ENCODE measurements at regions not wholly inside any gene's neighbourhood (a gene's known extent, or its start where the extent isn't known, plus 50 kb on each side); places are given as distances from the start of the nearest gene placed in this dataset.

DNA sequence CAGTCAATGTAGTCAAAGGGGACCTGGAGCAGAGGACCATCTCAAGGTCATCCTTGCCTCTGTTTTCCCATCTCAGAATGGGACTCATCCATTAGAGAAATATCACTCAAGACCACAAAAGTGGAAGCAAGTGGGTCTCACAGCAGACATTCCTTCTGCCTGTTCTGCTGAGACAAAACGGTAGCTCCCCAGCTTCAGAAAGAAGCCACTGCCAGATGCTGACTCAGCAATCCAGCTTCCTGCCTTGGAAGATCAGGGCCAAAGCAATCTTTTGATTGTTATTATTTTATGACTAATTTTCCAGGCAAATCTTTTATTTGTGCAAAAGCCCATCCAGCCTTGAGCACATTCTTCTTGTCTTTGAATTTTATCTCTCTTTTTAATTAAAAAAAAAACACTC is 86.8 kb downstream of the CCT6B start:
- DNase-seq: peak; percentile 17

DNA sequence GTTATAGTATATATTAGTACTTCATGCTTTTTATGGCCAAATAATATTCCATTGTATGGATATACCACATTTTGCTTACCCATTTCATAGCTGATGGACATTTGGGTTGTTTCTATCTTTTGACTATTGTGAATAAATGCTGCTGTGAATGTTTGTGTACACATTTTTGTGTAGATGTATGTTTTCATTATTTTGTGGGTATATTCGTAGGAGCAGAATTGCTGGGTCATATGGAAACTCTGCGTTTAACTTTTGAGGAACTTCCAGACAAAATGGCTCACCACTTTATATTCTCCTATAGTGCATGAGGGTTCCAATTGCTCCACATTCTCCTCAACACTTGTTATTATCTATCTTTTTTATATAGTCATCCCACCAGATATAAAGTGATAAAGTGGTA is 88.6 kb downstream of the CCT6B start:
- DNase-seq: no peak

DNA sequence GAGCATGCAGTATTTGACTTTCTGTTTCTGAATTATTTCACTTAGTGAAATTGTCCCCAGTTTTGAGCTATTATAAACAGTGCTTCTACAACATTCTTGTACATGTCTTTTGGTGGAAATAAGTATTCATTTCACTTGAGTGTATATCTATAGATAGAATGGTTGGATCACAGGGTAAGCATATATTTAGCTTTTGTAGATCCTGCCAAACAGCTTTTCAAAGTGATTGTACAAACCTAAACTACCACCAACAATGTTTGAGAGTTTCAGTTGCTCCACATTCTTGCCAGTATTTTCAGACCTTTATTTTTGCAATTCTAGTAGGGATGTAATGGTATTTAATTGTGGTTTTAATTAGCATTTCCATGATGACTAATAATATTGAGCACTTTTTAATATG is 91.6 kb downstream of the CCT6B start:
- DNase-seq: no peak

DNA sequence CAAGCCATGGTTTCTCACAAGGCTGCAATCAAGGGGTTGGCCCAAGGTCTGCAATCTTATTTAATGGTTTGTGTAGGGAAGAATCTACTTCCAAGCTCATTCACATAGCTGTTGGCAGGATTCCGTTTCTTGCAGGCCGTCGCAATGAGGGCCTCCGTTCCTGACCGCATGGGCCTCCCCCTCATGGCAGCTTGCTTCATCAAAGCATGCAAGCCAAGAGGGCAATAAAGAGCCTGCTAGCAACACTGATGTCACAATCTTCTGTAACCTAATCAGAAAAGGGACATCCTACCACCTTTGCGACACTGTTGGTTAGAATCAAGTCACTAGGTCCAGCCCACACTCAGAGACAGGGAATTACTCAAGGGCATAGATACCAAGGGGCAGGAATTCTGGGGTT is 95.5 kb downstream of the CCT6B start:
- no peak for DNase-seq

DNA sequence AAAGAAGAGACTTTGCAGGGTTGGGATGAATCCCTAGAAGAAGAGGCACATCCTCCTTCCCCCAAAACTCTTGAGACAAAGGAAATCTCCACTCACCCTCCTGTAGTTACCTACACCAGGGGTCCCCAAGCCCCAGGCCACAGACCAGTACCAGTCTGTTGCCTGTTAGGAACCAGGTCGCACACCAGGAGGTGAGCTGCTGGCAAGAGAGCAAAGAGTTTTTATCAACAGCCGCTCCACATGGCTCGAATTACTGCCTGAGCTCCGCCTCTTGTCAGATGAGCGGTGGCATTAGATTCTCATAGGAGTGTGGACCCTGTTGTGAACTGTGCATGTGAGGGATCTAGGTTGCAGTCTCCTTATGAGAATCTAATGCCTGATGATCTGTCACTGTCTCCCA is 98.9 kb downstream of the CCT6B start:
- peak; percentile 21 for DNase-seq

DNA sequence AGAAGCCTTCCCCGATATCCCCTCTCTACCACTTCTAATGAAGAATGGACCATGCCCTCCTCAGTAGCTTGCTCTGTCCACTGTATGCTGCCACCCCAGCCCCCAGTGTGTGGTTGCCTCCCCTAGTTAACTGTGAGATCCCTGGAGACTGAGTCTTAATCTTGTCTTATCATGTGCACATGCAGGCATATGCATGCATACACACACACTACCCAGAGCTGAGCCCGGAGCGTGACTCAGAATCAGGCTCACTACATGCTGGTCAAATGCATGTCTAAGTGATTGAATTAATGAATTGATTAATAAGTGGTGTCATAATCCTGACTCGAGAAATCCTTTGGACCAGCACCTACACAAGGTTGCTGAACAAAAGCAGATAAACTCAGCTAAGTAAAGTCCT is 99.4 kb downstream of the CCT6B start:
- peak; percentile 24 for DNase-seq

DNA sequence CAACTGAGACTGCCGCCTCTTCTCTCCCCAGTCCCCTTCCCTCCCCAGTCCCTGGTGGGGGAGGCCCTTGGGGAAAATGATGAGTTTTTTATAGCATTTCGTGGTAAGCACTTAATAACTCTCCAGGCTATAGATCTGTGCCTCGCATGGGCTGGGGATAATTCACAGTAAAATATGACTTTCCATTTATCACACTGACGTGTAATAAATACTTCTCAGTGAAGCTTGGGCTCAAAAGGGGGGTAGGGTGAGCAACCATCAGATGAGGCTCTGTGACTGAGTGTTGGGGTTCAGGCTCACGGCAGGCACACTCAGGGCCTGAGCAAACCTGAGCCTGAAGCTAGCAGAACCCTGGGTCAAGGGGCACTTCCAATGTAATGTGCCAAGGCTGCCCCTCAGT is 101.6 kb downstream of the CCT6B start:
- DNase-seq: no peak

DNA sequence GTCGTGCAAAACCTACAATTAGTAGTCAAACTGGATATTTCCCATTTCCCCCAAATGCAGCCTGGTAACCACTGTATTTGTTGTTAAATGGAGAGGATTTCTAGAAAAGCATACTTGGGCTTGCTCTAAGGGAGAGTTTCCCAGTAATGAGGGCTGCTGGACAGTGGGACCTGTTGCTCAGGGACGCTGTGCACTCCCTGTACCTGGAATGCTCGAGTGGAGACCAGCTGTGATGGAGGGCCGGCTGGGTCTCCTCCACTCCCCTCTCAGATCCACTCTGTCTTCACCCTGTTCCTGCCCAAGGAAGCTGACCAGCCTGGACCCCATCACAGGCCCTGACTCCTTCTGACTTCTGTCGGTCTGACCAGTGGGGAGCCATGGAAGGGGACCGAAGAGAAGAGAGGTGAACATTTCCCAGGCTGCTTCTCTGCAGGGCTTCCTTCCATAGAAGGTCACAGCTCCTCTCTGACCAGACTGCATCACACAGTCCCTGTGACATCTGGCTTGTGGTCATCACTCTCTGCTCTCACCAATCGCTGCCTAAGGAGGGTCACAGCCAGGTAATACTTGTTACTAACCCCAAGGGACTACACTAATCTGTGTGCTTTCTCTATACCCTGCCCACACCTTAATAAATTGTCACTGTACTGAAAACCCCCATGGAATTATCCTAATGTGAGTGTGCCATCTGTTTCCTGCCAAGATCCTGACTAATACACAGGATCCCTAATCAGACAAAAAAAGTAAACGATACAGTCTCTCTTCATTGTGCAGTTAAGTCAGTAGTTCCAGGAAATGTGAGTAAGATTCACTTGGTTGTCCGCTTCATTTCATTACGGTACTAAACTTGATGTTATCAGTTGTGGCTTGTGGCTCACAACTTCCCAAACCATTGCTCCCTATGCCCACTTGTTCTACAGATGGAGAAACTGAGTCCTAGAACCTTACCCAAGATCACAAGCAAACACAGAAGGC is 102.4 kb downstream of the CCT6B start:
- DNase-seq: peak; percentile 37

DNA sequence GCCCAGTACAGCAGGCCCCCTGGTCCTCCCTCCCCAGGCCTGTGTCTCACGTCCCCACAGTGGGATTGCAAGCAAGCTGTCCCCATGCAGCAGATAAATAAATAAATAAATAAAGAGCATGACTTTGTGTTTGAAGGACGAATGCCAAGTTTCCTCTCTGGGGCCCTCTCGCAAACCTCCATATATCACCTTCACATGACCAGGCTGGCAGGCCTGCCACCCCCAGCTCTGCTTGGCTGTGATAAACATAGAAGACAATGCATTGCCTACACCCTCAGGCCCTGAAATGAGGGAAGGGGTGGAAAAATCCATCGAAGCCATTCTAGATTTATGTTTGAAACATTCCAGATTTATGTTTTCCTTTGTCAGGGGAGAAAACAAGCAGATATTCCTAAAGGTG is 107.3 kb downstream of the CCT6B start:
- DNase-seq: peak; percentile 28

DNA sequence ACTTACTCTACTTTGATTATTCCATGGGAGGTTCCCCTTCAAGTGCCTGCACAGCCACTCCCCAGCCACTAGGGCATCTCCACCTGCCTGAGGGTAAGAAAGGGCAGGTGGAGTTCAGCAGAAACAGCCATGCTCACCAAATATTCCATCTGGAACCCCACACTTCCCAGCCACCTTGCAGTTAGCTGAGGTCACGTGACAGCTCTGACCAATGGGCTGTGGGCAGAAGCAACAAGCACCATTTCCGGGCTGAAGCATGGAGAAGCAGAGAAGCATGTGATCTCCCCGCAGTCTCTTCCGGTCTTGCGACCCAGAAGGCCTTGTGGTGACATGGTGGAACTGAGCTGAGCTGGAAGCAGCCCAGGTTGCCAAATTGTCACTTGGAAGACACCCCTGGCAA is 108.6 kb downstream of the CCT6B start:
- peak; percentile 36 for DNase-seq

DNA sequence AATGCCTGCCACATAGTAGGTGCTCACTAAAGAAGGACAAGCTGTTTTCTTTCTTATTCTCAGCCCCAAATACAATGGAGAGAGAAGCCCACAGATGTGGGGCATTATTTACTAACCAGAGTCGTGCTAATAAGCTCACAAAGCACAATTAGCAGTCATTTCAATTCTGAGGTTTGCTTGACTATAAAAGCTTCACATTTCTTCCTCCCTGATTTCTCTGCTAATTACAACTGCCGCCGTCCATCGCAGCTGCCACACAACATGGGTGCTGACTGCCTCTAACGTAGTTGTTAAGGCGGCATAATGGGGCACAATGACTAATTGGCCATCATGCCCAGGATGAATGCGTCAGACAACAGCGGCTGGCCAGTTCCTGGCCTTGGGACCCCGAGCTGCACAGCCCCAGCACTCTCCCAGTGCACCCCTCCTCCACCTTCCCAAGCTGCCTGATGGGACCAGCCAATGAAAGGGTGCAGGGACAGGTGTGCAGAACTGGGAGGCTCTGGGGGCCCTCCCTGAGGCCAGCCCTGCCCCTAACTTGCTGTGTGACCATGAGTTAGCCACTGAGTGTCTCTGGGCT is 109.2 kb downstream of the CCT6B start:
- DNase-seq: peak; percentile 51

DNA sequence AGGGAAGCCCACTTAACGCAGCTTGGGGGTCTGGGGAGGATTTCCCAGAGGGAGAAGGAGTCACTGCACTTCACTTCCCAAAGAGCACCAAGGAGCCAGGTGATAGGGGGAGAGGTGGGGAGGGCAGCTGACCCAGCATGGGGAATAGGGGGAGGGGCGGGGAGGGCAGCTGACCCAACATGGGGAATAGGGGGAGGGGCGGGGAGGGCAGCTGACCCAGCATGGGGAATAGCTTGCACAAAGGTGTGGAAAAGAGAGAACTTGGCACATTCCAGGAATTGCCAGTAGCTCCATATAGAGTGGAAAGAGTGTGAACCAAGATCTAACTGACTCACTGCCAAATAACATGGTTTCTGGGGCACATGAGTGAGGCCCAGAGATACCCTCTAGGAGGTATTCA is 110.3 kb downstream of the CCT6B start:
- DNase-seq: peak; percentile 24

DNA sequence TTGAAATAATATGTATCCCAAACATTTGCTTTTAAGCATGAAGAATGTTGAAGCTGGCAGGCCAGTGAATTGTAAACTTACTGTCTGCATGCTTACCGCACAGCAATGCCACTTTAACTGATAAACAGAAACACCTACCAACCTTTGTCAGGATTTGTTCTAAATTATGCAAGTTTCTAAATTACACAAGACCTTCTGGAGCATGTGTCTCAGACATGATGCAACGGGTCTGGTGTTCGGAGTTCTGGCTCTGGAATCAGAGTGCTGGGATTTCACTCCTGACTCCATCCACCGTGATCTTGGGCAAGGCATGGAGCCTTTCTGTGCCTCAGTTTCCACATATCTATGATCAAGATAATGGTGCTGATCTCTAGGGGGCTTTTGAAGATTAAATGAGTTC is 111.2 kb downstream of the CCT6B start:
- no peak for DNase-seq

DNA sequence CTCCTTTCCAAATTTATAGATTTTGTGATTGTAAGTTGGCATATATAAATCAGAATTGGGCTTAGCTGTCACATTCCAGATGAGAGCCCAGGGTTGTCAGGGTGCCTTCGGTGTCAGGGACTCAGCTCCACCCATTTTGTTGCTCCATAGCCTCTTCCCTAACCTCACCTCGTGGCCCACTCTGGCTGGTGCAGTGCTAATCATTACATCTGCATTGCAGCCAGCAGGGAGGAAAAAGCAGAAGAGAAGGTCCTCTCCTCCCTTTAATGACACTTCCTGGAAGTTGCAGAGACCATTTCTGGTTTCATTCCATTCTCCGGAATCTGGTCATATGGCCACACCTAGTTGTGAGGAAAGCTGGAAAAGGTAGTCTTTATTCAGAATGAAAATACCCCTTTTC is 113.3 kb downstream of the CCT6B start:
- DNase-seq: peak; percentile 37

DNA sequence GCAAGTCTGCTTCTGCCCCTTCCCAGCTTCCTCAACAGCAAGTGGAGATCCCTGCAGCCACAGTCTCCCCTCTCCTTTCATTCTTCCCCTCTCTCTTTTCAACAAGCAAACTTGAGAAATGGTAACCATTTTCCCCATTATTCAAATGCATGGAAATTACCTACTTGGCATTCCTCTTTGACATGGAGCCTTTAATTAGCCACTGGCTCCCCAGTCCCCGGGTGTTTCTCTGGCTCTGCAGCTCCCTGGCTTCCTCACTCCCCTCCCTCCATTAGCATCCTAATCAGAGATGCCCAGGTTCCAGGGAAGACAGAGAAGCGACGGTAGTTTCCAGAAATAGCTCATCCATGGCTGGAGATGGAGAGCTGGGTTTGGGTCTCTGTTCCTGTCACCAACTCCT is 116.0 kb downstream of the CCT6B start:
- DNase-seq: no peak

DNA sequence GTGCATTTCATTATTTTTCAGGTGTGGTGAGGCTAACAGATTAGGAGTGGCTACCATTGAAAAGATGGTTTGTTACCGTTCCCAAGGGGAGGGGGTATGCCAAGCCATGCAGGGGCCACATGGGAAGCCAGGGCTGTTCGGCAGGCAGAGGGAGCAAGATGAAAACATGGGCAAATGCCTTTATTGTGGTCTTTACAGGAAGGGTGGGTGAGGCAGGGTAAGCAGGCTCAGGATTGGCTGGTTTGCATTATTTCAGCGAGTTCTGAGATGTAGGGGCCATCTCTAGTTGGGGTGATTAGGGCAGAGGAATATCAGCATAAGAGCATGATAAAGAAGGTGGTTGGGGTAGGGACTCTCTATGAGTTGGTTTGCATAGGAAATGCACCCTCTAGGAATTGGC is 117.6 kb downstream of the CCT6B start:
- no peak for DNase-seq

DNA sequence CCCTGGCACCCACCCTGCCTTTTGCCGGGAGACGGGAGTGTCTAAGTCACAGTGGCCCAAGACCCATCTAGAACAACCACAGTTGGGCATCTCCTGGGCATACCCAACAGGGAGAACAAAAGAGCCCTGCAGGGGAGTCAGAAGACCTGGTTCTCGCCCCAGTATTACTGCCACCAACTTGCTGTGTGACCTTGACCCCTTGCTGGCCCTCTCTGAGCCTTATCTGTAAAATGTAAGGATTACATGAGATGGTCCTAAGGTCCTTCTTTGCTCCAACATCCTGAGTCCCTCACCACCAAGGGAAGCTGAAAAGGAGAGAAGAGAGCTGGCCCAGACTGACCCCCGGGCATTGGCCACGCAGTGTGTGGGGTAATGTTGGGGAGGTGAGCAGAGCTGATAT is 119.0 kb downstream of the CCT6B start:
- no peak for DNase-seq

DNA sequence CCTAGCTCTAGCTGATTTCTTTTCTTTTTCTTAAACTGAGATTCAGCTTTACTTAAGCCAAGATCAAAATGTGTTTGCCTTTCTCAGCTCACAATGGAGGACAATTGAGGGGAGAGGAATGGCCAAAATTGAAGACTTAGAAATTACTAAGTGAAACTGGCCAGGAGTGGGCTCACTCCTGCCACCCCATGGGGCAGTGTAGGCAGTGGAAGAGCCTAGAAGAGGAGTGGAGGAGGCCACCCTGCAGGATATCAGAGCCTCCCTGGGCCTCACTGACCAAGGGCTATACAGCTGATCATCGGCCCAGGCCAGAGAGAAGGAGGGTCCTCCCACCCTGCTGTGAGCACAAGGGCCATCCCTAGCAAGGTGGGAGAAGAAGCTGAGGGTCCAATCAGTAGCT is 119.8 kb downstream of the CCT6B start:
- DNase-seq: no peak

DNA sequence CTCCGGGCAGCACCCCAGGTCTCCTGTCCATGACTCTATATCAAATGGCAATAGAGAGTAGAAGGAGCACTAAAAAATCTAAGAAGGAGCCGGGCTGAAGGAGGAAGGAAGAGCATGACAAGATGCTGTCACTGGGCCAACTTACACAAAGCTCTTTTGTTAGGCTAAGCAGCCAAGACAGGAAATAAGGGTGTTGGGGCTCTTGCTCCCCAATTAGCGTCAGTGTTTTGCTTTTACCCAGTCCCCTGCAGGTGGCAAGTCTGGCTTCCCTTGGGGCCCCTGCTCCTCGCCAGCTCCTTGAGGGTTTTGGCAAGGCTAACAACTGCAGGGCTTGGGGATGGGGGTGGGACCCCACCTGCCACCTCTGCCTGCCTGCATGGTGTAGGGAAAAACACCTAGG is 120.5 kb downstream of the CCT6B start:
- DNase-seq: no peak

DNA sequence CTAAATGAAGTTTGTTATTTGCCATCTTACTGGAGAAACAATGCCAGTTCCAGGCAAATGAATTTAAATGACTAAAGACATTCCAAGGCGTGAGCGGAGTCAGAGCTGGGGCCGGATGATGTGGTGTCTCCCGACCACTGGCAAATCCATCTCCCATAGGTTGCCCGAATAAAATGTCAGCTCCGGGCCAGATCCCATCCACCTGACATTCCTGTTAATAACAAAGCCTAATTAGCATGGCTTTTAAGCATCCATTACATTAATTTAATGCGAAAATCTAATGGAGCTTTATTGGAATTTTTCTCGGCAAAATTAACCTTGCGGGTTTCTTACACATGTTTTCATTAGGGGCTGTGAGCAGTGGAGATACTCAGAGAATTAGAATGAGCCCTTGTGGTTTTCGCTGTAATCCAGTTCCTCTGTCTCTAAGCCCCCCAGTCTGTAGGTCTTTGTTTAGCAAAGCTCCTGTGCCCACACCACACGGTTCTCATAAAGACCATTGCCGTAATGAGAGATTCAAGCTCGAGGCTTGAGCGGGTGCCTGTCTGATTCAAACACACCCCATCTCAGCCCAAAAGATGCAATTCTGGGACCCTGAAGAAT is 123.3 kb downstream of the CCT6B start:
- DNase-seq: no peak

DNA sequence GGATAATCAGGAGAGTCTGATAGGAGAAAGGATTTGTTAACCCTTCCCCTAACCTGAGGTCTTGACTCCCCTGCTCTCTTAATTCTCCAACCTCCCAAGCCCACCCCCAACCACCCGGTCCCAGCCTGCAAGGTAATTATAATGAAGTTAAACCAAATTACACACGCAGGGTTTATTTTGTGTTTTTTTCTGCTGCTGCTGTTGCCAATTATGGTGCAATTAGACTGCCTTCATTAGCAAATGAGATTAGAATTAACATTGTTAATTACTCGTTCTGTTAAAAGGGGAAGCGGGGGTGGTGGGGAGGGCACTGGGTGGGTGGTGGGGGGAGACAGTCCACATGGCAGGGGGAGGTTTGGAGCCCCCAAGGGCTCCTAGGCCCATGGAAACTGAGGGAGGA is 128.9 kb downstream of the CCT6B start:
- no peak for DNase-seq

DNA sequence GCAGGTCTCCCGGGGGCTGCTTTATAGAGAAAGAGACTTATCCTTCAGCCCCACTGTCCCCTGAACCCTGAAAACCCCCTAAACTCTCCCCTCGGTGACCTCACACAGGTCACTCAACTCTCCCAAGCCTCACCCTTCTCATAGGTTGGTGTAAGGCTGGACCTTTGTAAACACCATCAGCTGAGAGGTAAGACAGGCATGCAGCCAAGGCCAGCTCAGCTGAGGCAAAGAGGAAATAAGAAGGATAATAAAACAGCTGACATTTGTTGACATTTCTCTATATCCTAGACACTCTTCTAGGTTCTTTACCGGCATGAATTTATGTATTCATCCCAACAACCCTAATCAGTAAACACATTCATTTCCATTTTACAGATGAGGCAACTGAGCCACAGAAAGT is 134.3 kb downstream of the CCT6B start:
- no peak for DNase-seq

DNA sequence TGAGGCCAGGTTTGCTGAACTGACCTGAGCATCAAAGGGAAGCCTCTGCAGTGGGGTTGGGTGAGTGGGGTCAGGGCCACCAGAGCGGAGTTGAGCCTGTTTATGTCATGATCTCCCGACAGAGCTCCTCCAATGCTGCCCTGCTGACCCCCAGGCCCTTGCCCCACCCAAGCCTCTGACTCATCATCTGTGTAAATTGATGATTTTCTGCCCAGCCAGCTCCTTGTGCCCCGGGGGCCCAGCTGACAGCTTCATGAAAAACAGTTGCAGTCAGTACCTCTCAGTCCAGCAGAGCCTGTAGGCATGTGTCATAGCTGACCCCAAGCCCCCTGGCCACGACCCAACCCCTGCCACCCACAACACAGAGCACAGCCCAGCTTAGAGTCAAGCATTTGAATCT is 134.9 kb downstream of the CCT6B start:
- no peak for DNase-seq

DNA sequence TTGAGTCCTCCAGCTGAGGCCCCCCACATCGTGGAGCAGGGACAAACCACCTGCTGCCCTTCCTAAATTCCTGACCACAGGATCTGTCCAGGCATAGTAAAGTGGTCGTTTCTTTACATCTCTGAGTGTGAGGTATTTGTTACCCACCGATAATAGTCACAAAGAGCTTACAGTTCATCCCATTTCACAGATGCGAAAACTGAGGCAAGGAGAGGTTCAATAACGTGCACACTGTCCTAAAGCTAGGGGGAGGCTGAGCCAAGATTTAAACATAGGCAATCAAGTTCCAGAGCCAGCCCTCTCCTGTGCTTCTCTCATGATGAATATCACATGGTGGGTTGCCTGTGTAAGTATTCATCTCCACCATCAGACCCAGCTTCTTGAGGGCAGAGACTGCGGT is 135.4 kb downstream of the CCT6B start:
- no peak for DNase-seq
